IMR-90 (cell line): ENCODE measurements at regions not wholly inside any gene's neighbourhood (a gene's known extent, or its start where the extent isn't known, plus 50 kb on each side); places are given as distances from the start of the nearest gene placed in this dataset.

Source experiments
- ATAC-seq: fragments of 200-7000 bp; cut with Tn5 transposase; 2 replicates; pipeline ENCODE4 v1.9.1; 2020; ENCODE audit warnings: low read depth, mild to moderate bottlenecking, moderate library complexity
- BruUV-seq: library from RNA; stranded (reverse); fragments of 400-500 nt; replicated peaks from 2 replicates; lab custom pipeline; 2021; lab: Mats Ljungman, UMichigan
- CTCF ChIA-PET: fragments of 300-600 bp; formaldehyde crosslinking; extraction: SDS; loops from one replicate; lab custom pipeline; 2021; ENCODE audit warnings: antibody characterized with exemption; lab: Yijun Ruan, JAX
- POLR2A ChIA-PET: fragments of 300-600 bp; sonication (Branson Sonifier 250); formaldehyde crosslinking; loops from one replicate; lab custom pipeline; 2022; ENCODE audit warnings: antibody characterized with exemption; ENCODE audit not compliant: unreplicated experiment; lab: Charles Lee
- DNase-seq: peaks from one replicate; pipeline ENCODE4 v3.0.0; 2013
- H2AFZ ChIP-seq: replicated peaks from 2 replicates; pipeline ENCODE3; 2013; ENCODE audit warnings: low read length, mild to moderate bottlenecking; ENCODE audit not compliant: poor library complexity
- H2AK5ac ChIP-seq: 2 replicates; pipeline ENCODE4 v1.6.1; 2013; ENCODE audit warnings: low read depth, low read length, inconsistent platforms
- H2AK9ac ChIP-seq: replicated peaks from 2 replicates; pipeline ENCODE3; 2013; ENCODE audit warnings: mild to moderate bottlenecking, low read depth, low read length, moderate library complexity; ENCODE audit not compliant: poor library complexity
- H2BK120ac ChIP-seq: 2 replicates; pipeline ENCODE4 v1.6.1; 2013; ENCODE audit warnings: low read depth, low read length, inconsistent platforms
- H2BK15ac ChIP-seq: 3 replicates; pipeline ENCODE4 v1.6.1; 2013; ENCODE audit warnings: low read depth, low read length, inconsistent platforms
- H2BK20ac ChIP-seq: 2 replicates; pipeline ENCODE4 v1.6.1; 2013; ENCODE audit warnings: low read depth, mild to moderate bottlenecking, inconsistent platforms, low read length, moderate library complexity
- H2BK5ac ChIP-seq: 2 replicates; pipeline ENCODE4 v1.6.1; 2013; ENCODE audit warnings: mild to moderate bottlenecking, low read depth, low read length, inconsistent platforms; ENCODE audit not compliant: poor library complexity, severe bottlenecking
- H3K14ac ChIP-seq: replicated peaks from 2 replicates; pipeline ENCODE4 v1.6.1; 2013; ENCODE audit warnings: low read depth, low read length, inconsistent platforms
- H3K18ac ChIP-seq: 2 replicates; pipeline ENCODE4 v1.6.1; 2013; ENCODE audit warnings: low read depth, low read length, control low read depth
- H3K23ac ChIP-seq: 2 replicates; pipeline ENCODE4 v1.6.1; 2013; ENCODE audit warnings: low read depth, low read length, inconsistent platforms
- H3K27ac ChIP-seq: 2 replicates; pipeline ENCODE4 v1.5.1; 2013; ENCODE audit warnings: mild to moderate bottlenecking, control low read depth, low read length; ENCODE audit not compliant: insufficient read depth
- H3K27me3 ChIP-seq: 2 replicates; pipeline ENCODE4 v1.6.1; 2013; ENCODE audit warnings: low read length; ENCODE audit not compliant: control insufficient read depth, insufficient read depth
- H3K36me3 ChIP-seq: 2 replicates; pipeline ENCODE4 v1.6.1; 2013; ENCODE audit warnings: low read length, mixed read lengths; ENCODE audit not compliant: control insufficient read depth, insufficient read depth
- H3K4ac ChIP-seq: 2 replicates; pipeline ENCODE4 v1.6.1; 2013; ENCODE audit warnings: low read depth, low read length, inconsistent platforms
- H3K4me1 ChIP-seq: 2 replicates; pipeline ENCODE4 v1.6.1; 2013; ENCODE audit warnings: low read length, mixed read lengths; ENCODE audit not compliant: control insufficient read depth, insufficient read depth
- H3K4me2 ChIP-seq: 2 replicates; pipeline ENCODE4 v1.6.1; 2013; ENCODE audit warnings: low read depth, mild to moderate bottlenecking, control low read depth, low read length, moderate library complexity
- H3K4me3 ChIP-seq: 2 replicates; pipeline ENCODE4 v1.5.1; 2013; ENCODE audit warnings: low read depth, mild to moderate bottlenecking, control low read depth, low read length, moderate library complexity; ENCODE audit not compliant: insufficient read depth
- H3K56ac ChIP-seq: 2 replicates; pipeline ENCODE4 v1.6.1; 2013; ENCODE audit warnings: low read length, inconsistent platforms; ENCODE audit not compliant: insufficient read depth; ENCODE audit errors: extremely low read depth
- H3K79me1 ChIP-seq, 2 experiments: 2 replicates each; pipeline ENCODE4 v1.6.1; 2013; ENCODE audit warnings: low read length in 2 of 2, inconsistent platforms in 1 of 2, low read depth in 1 of 2
- H3K9ac ChIP-seq: 2 replicates; pipeline ENCODE4 v1.6.1; 2013; ENCODE audit warnings: low read depth, low read length, control low read depth
- H3K9me1 ChIP-seq: 2 replicates; pipeline ENCODE4 v1.6.1; 2013; ENCODE audit warnings: low read length, inconsistent platforms; ENCODE audit not compliant: insufficient read depth
- H3K9me3 ChIP-seq: 2 replicates; pipeline ENCODE4 v1.6.1; 2013; ENCODE audit warnings: low read length; ENCODE audit not compliant: control insufficient read depth, insufficient read depth
- H4K20me1 ChIP-seq: 2 replicates; pipeline ENCODE4 v1.6.1; 2013; ENCODE audit warnings: low read length, inconsistent platforms; ENCODE audit not compliant: insufficient read depth
- H4K5ac ChIP-seq: 2 replicates; pipeline ENCODE4 v1.6.1; 2013; ENCODE audit warnings: mild to moderate bottlenecking, low read depth, low read length, control low read depth
- H4K8ac ChIP-seq, 2 experiments: 2 replicates each; pipeline ENCODE4 v1.6.1; 2013; ENCODE audit warnings: low read depth in 2 of 2, low read length in 2 of 2, control low read depth in 1 of 2, inconsistent platforms in 1 of 2
- H4K91ac ChIP-seq: 2 replicates; pipeline ENCODE4 v1.6.1; 2013; ENCODE audit warnings: low read depth, low read length, inconsistent platforms; ENCODE audit not compliant: insufficient read depth
- BHLHE40 ChIP-seq: fragments of 150-350 bp; IDR thresholded peaks from 2 replicates; pipeline ENCODE4 v1.6.1; 2016; ENCODE audit warnings: mild to moderate bottlenecking, low read depth, low read length
- CEBPB ChIP-seq: IDR thresholded peaks from 2 replicates; pipeline ENCODE4 v1.6.1; 2012; ENCODE audit warnings: low read depth, low read length, improper control_type of control experiment
- CHD1 ChIP-seq: IDR thresholded peaks from 2 replicates; pipeline ENCODE4 v1.6.1; 2012; ENCODE audit warnings: low read depth, low read length, improper control_type of control experiment
- NFE2L2 ChIP-seq: fragments of 150-350 bp; IDR thresholded peaks from 2 replicates; pipeline ENCODE4 v1.6.1; 2016; ENCODE audit warnings: low read depth, mild to moderate bottlenecking, low read length
- POLR2A ChIP-seq: IDR thresholded peaks from 2 replicates; pipeline ENCODE4 v1.6.1; 2012; ENCODE audit warnings: mild to moderate bottlenecking, low read depth, low read length
- RAD21 ChIP-seq: IDR thresholded peaks from 2 replicates; pipeline ENCODE4 v1.6.1; 2012; ENCODE audit warnings: low read length, improper control_type of control experiment
- SMC3 ChIP-seq: fragments of 150-350 bp; IDR thresholded peaks from 2 replicates; pipeline ENCODE4 v1.6.1; 2016; ENCODE audit warnings: low read depth, mild to moderate bottlenecking, antibody characterized with exemption, low read length, moderate library complexity
- WGBS, 2 experiments: methylation state at CpG; one replicate each; pipeline versions ENCODE4 v1.1.5 to v1.1.7; 2013; ENCODE audit warnings: missing lambda C conversion rate in 2 of 2; ENCODE audit not compliant: insufficient read length in 1 of 2; ENCODE audit errors: extremely low coverage in 2 of 2; 5-methylcytosine and 5-hydroxymethylcytosine counted together
- dilution Hi-C: fragments of 300-500 bp; cut with HindIII; formaldehyde crosslinking; loops from one replicate; pipeline ENCODE4 v1.14.3; 2018; ENCODE audit warnings: low sequenced_read_pairs; ENCODE audit not compliant: unreplicated experiment
- in situ Hi-C: fragments of 300-500 bp; cut with MboI; formaldehyde crosslinking; loops from 3 replicates; pipeline ENCODE4 v1.14.3; 2019; ENCODE audit warnings: low sequenced_read_pairs, inconsistent platforms, mixed read lengths
- intact Hi-C: fragments of 100-400 bp; cut with micrococcal nuclease; formaldehyde crosslinking; loops from 2 replicates; pipeline ENCODE4 v1.10.0; 2022
- TF ChIP-seq, protein P1 (sequence below): fragments of 150-350 bp; IDR thresholded peaks from 2 replicates; pipeline ENCODE4 v1.6.1; 2016; ENCODE audit warnings: low read depth, mild to moderate bottlenecking, low read length, moderate library complexity, borderline replicate concordance
- TF ChIP-seq, protein P2 (sequence below): conservative IDR thresholded peaks from 2 replicates; pipeline ENCODE4 v1.5.1; 2012; ENCODE audit warnings: mild to moderate bottlenecking, low read depth, low read length, improper control_type of control experiment
- TF ChIP-seq, protein P3 (sequence below): fragments of 150-350 bp; IDR thresholded peaks from 2 replicates; pipeline ENCODE4 v1.6.1; 2017; ENCODE audit warnings: mild to moderate bottlenecking, antibody characterized with exemption, low read length, low read depth

DNA sequence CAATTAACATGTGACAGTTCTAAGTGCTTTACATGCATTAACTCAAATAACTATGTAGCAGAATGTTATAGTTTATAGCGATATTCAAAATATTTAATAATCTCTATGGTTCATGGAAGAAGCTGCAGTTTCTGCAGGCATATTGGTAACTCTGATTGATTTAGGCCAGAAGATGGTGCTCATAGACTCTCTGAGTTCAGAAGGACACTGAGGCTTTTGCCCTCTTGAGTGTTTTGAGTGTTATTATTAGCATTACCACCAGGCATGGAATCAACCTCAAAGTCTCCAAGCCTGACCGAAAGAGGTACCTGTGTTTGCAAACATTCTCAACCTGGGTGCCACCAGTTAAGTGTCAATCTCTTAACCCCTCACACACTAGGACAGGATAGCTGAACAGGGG, 792.3 kb upstream of the PCDH7 start:
- H4K5ac ChIP-seq, result no peak overlapping the region
- H3K79me1 ChIP-seq, result no peaks in the 10 kb centered on the region
- no peak overlapping the region for H2AK5ac ChIP-seq
- H2AFZ ChIP-seq, result no peak overlapping the region
- dilution Hi-C loops, result no loop called here
- H2BK120ac ChIP-seq, result no peak overlapping the region
- POLR2A ChIA-PET, result no interaction called here
- no peaks in the 10 kb centered on the region for H3K9me1 ChIP-seq
- no peaks in the 10 kb centered on the region for H3K27me3 ChIP-seq
- no peak overlapping the region for H2BK5ac ChIP-seq
- no peak overlapping the region for H3K4me2 ChIP-seq
- H3K56ac ChIP-seq, result no peak overlapping the region
- H3K23ac ChIP-seq, result no peak overlapping the region
- no peak overlapping the region for H2AK9ac ChIP-seq
- H3K36me3 ChIP-seq, result no peaks in the 10 kb centered on the region
- no peaks in the 10 kb centered on the region for H3K4me1 ChIP-seq
- H3K4me3 ChIP-seq, result no peak overlapping the region
- no peak for DNase-seq
- no CpG with 5 or more reads among the region's 2 CpGs for WGBS, 2 experiments
- in situ Hi-C loops, result no loop called here
- H3K14ac ChIP-seq, result no peak overlapping the region
- H2BK20ac ChIP-seq, result no peak overlapping the region
- H3K4ac ChIP-seq, result no peak overlapping the region
- no peak for TF ChIP-seq CHD1
- TF ChIP-seq CEBPB, result no peak
- TF ChIP-seq, protein P1, sequence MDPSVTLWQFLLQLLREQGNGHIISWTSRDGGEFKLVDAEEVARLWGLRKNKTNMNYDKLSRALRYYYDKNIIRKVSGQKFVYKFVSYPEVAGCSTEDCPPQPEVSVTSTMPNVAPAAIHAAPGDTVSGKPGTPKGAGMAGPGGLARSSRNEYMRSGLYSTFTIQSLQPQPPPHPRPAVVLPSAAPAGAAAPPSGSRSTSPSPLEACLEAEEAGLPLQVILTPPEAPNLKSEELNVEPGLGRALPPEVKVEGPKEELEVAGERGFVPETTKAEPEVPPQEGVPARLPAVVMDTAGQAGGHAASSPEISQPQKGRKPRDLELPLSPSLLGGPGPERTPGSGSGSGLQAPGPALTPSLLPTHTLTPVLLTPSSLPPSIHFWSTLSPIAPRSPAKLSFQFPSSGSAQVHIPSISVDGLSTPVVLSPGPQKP, result no peak
- TF ChIP-seq, protein P2, sequence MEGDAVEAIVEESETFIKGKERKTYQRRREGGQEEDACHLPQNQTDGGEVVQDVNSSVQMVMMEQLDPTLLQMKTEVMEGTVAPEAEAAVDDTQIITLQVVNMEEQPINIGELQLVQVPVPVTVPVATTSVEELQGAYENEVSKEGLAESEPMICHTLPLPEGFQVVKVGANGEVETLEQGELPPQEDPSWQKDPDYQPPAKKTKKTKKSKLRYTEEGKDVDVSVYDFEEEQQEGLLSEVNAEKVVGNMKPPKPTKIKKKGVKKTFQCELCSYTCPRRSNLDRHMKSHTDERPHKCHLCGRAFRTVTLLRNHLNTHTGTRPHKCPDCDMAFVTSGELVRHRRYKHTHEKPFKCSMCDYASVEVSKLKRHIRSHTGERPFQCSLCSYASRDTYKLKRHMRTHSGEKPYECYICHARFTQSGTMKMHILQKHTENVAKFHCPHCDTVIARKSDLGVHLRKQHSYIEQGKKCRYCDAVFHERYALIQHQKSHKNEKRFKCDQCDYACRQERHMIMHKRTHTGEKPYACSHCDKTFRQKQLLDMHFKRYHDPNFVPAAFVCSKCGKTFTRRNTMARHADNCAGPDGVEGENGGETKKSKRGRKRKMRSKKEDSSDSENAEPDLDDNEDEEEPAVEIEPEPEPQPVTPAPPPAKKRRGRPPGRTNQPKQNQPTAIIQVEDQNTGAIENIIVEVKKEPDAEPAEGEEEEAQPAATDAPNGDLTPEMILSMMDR, result no peak
- TF ChIP-seq, protein P3, sequence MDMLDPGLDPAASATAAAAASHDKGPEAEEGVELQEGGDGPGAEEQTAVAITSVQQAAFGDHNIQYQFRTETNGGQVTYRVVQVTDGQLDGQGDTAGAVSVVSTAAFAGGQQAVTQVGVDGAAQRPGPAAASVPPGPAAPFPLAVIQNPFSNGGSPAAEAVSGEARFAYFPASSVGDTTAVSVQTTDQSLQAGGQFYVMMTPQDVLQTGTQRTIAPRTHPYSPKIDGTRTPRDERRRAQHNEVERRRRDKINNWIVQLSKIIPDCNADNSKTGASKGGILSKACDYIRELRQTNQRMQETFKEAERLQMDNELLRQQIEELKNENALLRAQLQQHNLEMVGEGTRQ, result no peak
- no peak for TF ChIP-seq POLR2A
- no peak for TF ChIP-seq BHLHE40
- no peak for TF ChIP-seq NFE2L2
- TF ChIP-seq SMC3, result no peak
- TF ChIP-seq RAD21, result no peak
- CTCF ChIA-PET, result no interaction called here
- no peak overlapping the region for H3K9ac ChIP-seq
- 0 out of 2 replicates have a peak, but pooled peaks cover 5% of the 10 kb centered on the region for H3K9me3 ChIP-seq
- no TSS peak for BruUV-seq
- intact Hi-C loops, result no loop called here
- H3K27ac ChIP-seq, result no peak overlapping the region
- H4K20me1 ChIP-seq, result no peaks in the 10 kb centered on the region
- no peak overlapping the region for H3K18ac ChIP-seq
- no peak overlapping the region for H4K8ac ChIP-seq
- H4K91ac ChIP-seq, result no peak overlapping the region
- no peak overlapping the region for H2BK15ac ChIP-seq
- no peak for ATAC-seq
